Nucleus accumbens (tissue), 56 donors: ENCODE measurements at regions not wholly inside any gene's neighbourhood (a gene's known extent, or its start where the extent isn't known, plus 50 kb on each side); places are given as distances from the start of the nearest gene placed in this dataset.
A peak's percentile ranks its signal among the peaks of the same experiment; 100 is the strongest.
"Not testable (repeated sequence)": the region's sequence is repeated elsewhere in the genome, so short reads cannot be mapped to it uniquely, and the experiment has no call there.

Experiments
- DNase-seq, 56 donors: peaks; one replicate each; lab custom pipeline; 2025; lab: John Stamatoyannopoulos, UW

GRCh38 chrX:43333543-43333942 lies 322.6 kb upstream of the MAOA start:
- no peak for DNase-seq

GRCh38 chrX:43345166-43345565 lies 310.9 kb upstream of the MAOA start:
- DNase-seq, result no peak

- peak in 2 of 56 donors; percentile 1 to 2 for DNase-seq
These were observed 306.7 kb upstream of the MAOA start for GRCh38 chrX:43349363-43349762.

GRCh38 chrX:43350935-43351334 lies 305.2 kb upstream of the MAOA start:
- DNase-seq, result no peak

- no peak for DNase-seq
These were observed 298.4 kb upstream of the MAOA start for GRCh38 chrX:43357741-43358140.

- DNase-seq, result no peak
These were observed 283.1 kb upstream of the MAOA start for GRCh38 chrX:43373032-43373431.

GRCh38 chrX:43375136-43375535 lies 281.0 kb upstream of the MAOA start:
- DNase-seq, result no peak

- no peak for DNase-seq
These were observed 275.4 kb upstream of the MAOA start for GRCh38 chrX:43380704-43381103.

- no peak for DNase-seq
These were observed 269.2 kb upstream of the MAOA start for GRCh38 chrX:43386875-43387274.

GRCh38 chrX:43405191-43405590 lies 250.9 kb upstream of the MAOA start:
- DNase-seq, result no peak

- no peak for DNase-seq
These were observed 232.2 kb upstream of the MAOA start for GRCh38 chrX:43423876-43424275.

GRCh38 chrX:43436517-43436916 lies 219.6 kb upstream of the MAOA start:
- DNase-seq, result no peak

GRCh38 chrX:43446752-43447151 lies 209.3 kb upstream of the MAOA start:
- no peak for DNase-seq

- DNase-seq, result no peak
These were observed 207.4 kb upstream of the MAOA start for GRCh38 chrX:43448688-43449087.

- DNase-seq, result no peak
These were observed 205.7 kb upstream of the MAOA start for GRCh38 chrX:43450355-43450754.

GRCh38 chrX:43451976-43452686 lies 204.0 kb upstream of the MAOA start:
- not testable (repeated sequence) for DNase-seq

- no peak for DNase-seq
These were observed 200.0 kb upstream of the MAOA start for GRCh38 chrX:43456063-43456462.

- DNase-seq, result no peak
These were observed 199.2 kb upstream of the MAOA start for GRCh38 chrX:43456906-43457305.

GRCh38 chrX:43467608-43468234 lies 188.4 kb upstream of the MAOA start:
- DNase-seq, result no peak

GRCh38 chrX:43469391-43470054 lies 186.6 kb upstream of the MAOA start:
- no peak for DNase-seq

- DNase-seq, result no peak
These were observed 181.8 kb upstream of the MAOA start for GRCh38 chrX:43474321-43474720.

GRCh38 chrX:43479070-43479469 lies 177.0 kb upstream of the MAOA start:
- DNase-seq, result no peak
